Ectodermal cell (in vitro differentiated cells): ENCODE measurements at regions not wholly inside any gene's neighbourhood (a gene's known extent, or its start where the extent isn't known, plus 50 kb on each side); places are given as distances from the start of the nearest gene placed in this dataset.

Experiments
- H3K27ac ChIP-seq: 2 replicates; pipeline ENCODE4 v1.7.0; 2013; ENCODE audit warnings: mild to moderate bottlenecking, low read depth, low read length; ENCODE audit not compliant: insufficient read depth, poor library complexity, severe bottlenecking
- H3K27me3 ChIP-seq: 2 replicates; pipeline ENCODE4 v1.7.0; 2013; ENCODE audit warnings: mild to moderate bottlenecking, low read length; ENCODE audit not compliant: insufficient read depth, control insufficient read depth, poor library complexity, severe bottlenecking
- H3K36me3 ChIP-seq: one replicate; pipeline ENCODE4 v1.7.0; 2013; ENCODE audit warnings: low read length; ENCODE audit not compliant: control insufficient read depth, insufficient read depth
- H3K4me1 ChIP-seq: one replicate; pipeline ENCODE4 v1.7.0; 2013; ENCODE audit warnings: low read length; ENCODE audit not compliant: control insufficient read depth, insufficient read depth
- H3K4me3 ChIP-seq: 2 replicates; pipeline ENCODE4 v1.7.0; 2013; ENCODE audit warnings: low read depth, low read length, control low read depth; ENCODE audit not compliant: insufficient read depth
- H3K9me3 ChIP-seq: 2 replicates; pipeline ENCODE4 v1.7.0; 2013; ENCODE audit warnings: mild to moderate bottlenecking, low read length, moderate library complexity; ENCODE audit not compliant: control insufficient read depth
- WGBS, 2 experiments: methylation state at CpG; one replicate each; pipeline ENCODE4 v1.1.7; 2013; ENCODE audit warnings: missing lambda C conversion rate in 2 of 2; 5-methylcytosine and 5-hydroxymethylcytosine counted together

- WGBS, 2 experiments: 88 to 95% methylated on average over 3 of the region's 3 CpGs
- Histone ChIP-seq H3K4me3 (no peak overlapping the region), H3K27me3 (no peaks in the 10 kb centered on the region), H3K9me3 (no peaks in the 10 kb centered on the region), H3K4me1 (no peaks in the 10 kb centered on the region), H3K27ac (no peak overlapping the region), H3K36me3 (no peaks in the 10 kb centered on the region)
These were observed 481.4 kb upstream of the CFAP20DC start for GRCh38 chr3:59531066-59531745.

DNA sequence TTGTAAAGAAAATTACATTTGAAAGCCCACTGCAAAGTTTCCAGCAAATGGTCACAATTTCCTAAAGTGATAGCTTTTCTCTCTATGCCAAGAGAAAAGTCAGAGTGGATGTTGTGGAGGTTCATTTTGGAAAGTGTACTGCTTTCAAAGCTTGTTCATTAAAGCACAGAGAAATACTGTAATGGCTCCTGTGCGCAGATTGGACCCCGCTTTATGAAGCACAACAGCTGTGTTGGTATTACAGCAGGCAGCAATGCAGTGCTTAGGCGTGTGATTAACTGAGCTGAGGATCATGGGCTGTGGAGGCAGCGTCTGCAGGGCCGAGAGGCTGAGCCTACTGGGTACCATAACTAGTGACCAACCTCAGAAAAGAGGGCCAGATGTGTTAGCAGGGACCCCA, 478.4 kb upstream of the CFAP20DC start:
- Histone ChIP-seq H3K27me3 (no peaks in the 10 kb centered on the region), H3K36me3 (no peaks in the 10 kb centered on the region), H3K4me1 (no peaks in the 10 kb centered on the region), H3K4me3 (no peak overlapping the region), H3K27ac (no peak overlapping the region), H3K9me3 (no peaks in the 10 kb centered on the region)
- 93 to 94% methylated on average over 5 of the region's 5 CpGs for WGBS, 2 experiments

GRCh38 chr3:59527493-59527892, 477.7 kb upstream of the CFAP20DC start:
- H3K4me3 ChIP-seq: no peak overlapping the region
- H3K27me3 ChIP-seq: no peaks in the 10 kb centered on the region
- H3K4me1 ChIP-seq: no peaks in the 10 kb centered on the region
- WGBS, 2 experiments: 94 to 96% methylated on average over 2 to 3 of the region's 3 CpGs
- H3K27ac ChIP-seq: no peak overlapping the region
- no peaks in the 10 kb centered on the region for H3K9me3 ChIP-seq
- no peaks in the 10 kb centered on the region for H3K36me3 ChIP-seq

DNA sequence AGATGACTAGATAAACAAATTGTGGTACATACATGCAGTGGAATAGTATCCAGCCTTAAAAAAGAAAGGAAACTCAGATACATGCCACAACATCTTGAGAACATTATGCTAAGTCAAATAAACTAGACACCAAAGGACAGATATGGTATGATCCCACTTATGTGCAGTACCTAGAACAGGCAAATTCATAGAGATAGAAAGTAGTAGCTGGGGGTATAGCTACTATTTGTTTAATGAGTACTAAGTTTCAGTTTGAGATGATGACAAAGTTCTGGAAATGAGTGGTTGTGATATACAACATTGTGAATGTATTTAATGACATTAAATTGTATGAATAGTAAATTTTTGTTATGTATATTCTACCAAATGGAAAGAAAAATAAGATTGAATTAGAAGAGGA, 477.2 kb upstream of the CFAP20DC start:
- Histone ChIP-seq H3K4me1 (no peaks in the 10 kb centered on the region), H3K27ac (no peak overlapping the region), H3K4me3 (no peak overlapping the region), H3K9me3 (no peaks in the 10 kb centered on the region), H3K27me3 (no peaks in the 10 kb centered on the region), H3K36me3 (no peaks in the 10 kb centered on the region)

- WGBS, 2 experiments: 94 to 99% methylated on average over 2 of the region's 2 CpGs
These were observed 472.7 kb upstream of the CFAP20DC start for GRCh38 chr3:59522550-59522949.

GRCh38 chr3:59519094-59519493, 469.3 kb upstream of the CFAP20DC start:
- WGBS, 2 experiments: 89 to 91% methylated on average over 6 of the region's 6 CpGs
- H3K27me3 ChIP-seq: no peaks in the 10 kb centered on the region
- peaks cover 6% of the 10 kb centered on the region for H3K4me1 ChIP-seq
- no peak overlapping the region for H3K4me3 ChIP-seq
- no peaks in the 10 kb centered on the region for H3K9me3 ChIP-seq
- H3K36me3 ChIP-seq: no peaks in the 10 kb centered on the region
- H3K27ac ChIP-seq: no peak overlapping the region

More at GRCh38 chr3:59522550-59522949, 472.7 kb upstream of the CFAP20DC start:
- Histone ChIP-seq H3K9me3 (no peaks in the 10 kb centered on the region), H3K4me1 (no peaks in the 10 kb centered on the region), H3K36me3 (no peaks in the 10 kb centered on the region), H3K4me3 (no peak overlapping the region), H3K27ac (no peak overlapping the region), H3K27me3 (no peaks in the 10 kb centered on the region)

DNA sequence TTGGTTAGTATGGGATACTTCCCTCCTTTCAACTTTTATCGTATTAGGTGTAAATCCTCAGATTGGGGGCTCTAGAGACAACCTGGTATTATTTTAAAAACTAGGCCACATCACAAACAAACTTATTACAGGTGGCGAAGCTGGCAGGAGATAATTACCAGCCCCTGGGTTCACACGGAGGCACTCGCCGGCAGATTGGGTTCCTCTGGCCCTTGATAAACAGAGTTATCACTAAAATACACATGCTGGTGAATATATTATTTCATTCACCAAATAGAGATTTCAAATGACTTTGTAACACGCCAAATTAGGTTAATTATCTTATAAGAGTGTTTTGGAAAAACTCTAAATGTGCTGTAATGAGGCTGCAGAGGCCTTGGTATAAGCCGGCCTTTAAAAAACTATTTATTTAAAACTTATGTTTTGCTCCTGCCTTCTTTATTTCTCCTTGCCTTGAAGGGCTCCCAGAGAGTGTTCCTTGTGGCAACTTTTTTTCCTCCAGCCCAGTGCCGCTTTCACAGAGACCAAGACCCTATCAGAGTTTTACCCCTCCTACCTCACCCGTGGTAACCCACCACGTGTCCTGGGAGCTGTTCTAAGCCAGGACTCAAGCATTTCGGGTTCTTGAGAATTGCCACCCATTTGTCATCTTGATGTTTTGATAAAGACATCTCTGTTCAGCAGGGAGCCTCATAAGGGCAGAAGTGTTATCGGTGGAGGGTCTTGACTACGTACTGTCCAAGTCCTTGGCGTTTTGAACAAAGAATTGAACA, 468.6 kb upstream of the CFAP20DC start:
- no peaks in the 10 kb centered on the region for H3K36me3 ChIP-seq
- H3K9me3 ChIP-seq: no peaks in the 10 kb centered on the region
- no peak overlapping the region for H3K27ac ChIP-seq
- H3K4me1 ChIP-seq: peaks cover 6% of the 10 kb centered on the region
- H3K27me3 ChIP-seq: no peaks in the 10 kb centered on the region
- H3K4me3 ChIP-seq: no peak overlapping the region
- WGBS, 2 experiments: 93 to 95% methylated on average over 11 to 14 of the region's 14 CpGs

- no peaks in the 10 kb centered on the region for H3K36me3 ChIP-seq
- no peaks in the 10 kb centered on the region for H3K27me3 ChIP-seq
- no peak overlapping the region for H3K4me3 ChIP-seq
- no peak overlapping the region for H3K27ac ChIP-seq
- no peaks in the 10 kb centered on the region for H3K9me3 ChIP-seq
- H3K4me1 ChIP-seq: peaks cover 6% of the 10 kb centered on the region
- 85 to 86% methylated on average over 4 of the region's 4 CpGs for WGBS, 2 experiments
These were observed 467.6 kb upstream of the CFAP20DC start for GRCh38 chr3:59517388-59517787.

GRCh38 chr3:59515966-59516365, 466.1 kb upstream of the CFAP20DC start:
- 73 to 77% methylated on average over 3 of the region's 3 CpGs for WGBS, 2 experiments
- Histone ChIP-seq H3K4me1 (peaks cover 6% of the 10 kb centered on the region), H3K27ac (peak overlapping the region; percentile 47)

DNA sequence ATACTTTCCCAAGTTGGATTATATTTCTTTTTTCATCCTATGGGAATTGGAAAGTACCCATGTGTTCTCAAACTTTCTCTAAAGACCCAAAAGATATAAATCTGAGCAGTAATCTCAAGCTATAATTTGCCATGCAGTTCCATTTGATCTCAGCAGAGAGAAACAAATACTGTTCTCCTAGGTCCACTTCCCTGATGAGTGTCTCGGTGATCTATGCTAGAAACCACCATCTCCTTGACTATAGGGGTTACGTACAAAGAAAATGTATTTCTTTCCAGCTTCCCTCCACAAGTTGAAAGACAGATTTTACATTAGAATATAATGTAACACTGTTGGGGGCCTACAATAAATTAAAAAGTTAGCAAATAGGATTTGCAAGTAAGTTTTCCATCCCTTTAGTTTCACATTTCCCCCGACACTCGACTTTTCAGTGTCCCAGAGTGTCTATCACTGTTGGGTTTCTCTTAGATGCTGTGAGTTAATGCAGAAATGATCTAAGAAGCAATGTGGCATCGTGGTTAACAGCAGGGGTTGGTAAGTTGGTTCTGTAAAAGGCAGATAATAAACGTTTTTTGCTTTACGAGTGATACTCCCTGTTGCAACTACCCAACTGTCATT, 465.1 kb upstream of the CFAP20DC start:
- Histone ChIP-seq H3K9me3 (no peaks in the 10 kb centered on the region), H3K27me3 (no peaks in the 10 kb centered on the region), H3K4me3 (no peak overlapping the region), H3K36me3 (no peaks in the 10 kb centered on the region), H3K27ac (no peak overlapping the region), H3K4me1 (peaks cover 6% of the 10 kb centered on the region)
- WGBS, 2 experiments: 82 to 92% methylated on average over 6 to 7 of the region's 7 CpGs

More at GRCh38 chr3:59515966-59516365, 466.1 kb upstream of the CFAP20DC start:
- Histone ChIP-seq H3K9me3 (no peaks in the 10 kb centered on the region), H3K4me3 (no peak overlapping the region), H3K36me3 (no peaks in the 10 kb centered on the region), H3K27me3 (no peaks in the 10 kb centered on the region)
